Fibroblast of upper back skin (primary cell): ENCODE measurements at regions not wholly inside any gene's neighbourhood (a gene's known extent, or its start where the extent isn't known, plus 50 kb on each side); places are given as distances from the start of the nearest gene placed in this dataset.
"Not testable (repeated sequence)": the region's sequence is repeated elsewhere in the genome, so short reads cannot be mapped to it uniquely, and the experiment has no call there.

Experiments used
- DNase-seq: peaks from one replicate; pipeline ENCODE4 v3.0.0-alpha.2; 2013

- not testable (repeated sequence) for DNase-seq
These were observed 68.5 kb upstream of the GPC4 start for GRCh38 chrX:133483771-133484170.

DNA sequence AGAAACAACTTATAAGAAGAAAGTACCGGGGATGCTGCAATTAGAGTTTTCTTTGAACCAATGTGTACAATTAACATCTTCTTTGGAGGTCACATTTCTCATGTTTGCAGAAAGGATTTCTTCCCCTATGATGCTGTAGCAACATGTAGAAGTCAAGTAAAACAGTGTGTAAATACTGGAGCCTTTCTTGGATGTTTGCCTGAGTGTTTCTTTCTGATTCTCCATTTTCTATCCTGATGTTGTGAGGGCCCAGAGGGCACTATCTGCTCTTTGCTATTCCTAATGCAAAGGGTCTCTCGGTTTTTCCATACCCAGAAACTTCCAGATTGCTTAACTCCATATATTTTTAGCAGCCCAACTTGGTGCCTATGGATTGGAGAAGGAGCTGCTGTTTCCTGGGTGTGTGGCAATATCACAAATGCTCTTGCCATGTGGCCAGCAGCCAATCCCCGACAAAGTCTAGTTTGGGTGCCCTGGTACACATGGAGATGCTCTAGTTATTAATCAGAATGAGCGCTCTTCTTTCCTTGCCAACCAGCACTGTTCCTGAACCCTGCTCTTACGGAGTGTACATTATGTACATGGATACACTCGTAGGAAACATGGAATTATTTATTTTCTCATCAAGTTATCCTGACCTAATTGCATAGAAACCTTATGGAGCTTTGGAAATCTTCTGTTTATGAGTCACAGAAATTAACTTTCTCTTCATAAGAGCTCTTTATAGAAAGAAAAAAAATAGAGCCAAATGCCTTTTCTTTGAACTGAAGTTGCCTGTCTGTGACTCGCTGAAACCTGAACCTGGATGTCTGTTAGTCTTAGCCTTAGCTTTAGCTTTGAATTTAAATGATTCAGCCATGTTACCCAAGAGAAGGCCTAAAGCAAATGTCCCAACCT, 67.0 kb upstream of the GPC4 start:
- DNase-seq, result peak; percentile 59

DNA sequence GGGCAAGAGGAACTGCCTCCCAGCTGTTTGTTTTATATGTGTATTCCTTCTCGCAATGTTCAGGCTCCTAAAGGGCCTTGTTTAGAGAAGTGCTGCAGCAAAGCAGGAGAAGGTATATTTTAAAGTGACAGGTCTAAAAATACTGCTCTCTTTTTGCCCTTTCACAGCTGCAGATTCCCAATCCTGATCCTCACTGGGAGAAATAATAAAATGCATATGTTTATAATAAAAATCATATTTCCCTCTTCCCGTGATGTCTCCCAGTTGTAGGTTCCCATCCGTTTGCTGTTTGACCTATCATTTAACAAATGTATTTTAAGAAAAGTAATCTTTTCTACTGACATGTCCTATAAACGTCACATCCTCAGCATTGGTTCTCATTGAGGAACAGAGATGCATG, 62.7 kb upstream of the GPC4 start:
- DNase-seq, result peak; percentile 17

- DNase-seq, result no peak
These were observed 60.7 kb upstream of the GPC4 start for GRCh38 chrX:133475953-133476352.

DNA sequence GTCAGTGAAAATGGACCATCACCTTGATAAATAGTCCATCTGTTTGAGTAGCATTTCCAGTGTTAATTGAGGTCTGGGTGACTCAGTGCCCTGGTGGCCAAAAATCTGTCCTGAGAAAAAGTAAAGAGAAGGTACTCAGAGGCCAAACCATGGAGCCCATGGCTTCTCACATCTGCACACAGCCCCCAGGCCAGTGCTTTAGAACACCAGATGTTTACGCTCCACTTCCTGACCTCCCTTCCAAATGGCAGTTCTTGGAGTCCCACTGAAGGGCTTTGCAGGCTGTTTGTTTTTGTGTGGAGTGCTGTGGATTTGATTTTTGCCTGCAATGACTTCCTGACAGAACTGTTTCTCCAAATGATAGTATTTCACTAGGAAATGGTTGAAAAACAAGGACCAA, 60.2 kb upstream of the GPC4 start:
- no peak for DNase-seq

DNA sequence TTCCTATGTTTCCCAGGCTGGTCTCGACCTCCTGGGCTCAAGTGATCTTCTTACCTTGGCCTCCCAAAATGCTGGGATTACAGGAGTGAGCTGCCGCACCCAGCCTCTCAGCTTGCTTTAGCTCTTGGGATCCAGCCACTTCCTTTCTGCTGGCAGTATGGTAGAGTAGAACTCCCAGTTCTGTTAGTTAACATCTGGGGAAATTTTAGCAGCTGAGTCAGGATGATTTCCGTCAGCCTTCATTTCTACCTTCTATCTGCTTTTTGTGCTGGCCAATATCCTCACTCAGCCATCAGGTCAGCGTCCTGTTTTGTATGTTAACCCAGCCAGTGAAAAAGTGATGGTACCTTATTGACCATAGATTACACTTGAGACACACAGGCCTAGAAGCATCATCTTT, 59.3 kb upstream of the GPC4 start:
- no peak for DNase-seq

GRCh38 chrX:133473451-133473850, 58.2 kb upstream of the GPC4 start:
- no peak for DNase-seq

- no peak for DNase-seq
These were observed 52.8 kb upstream of the GPC4 start for GRCh38 chrX:133468051-133468450.

DNA sequence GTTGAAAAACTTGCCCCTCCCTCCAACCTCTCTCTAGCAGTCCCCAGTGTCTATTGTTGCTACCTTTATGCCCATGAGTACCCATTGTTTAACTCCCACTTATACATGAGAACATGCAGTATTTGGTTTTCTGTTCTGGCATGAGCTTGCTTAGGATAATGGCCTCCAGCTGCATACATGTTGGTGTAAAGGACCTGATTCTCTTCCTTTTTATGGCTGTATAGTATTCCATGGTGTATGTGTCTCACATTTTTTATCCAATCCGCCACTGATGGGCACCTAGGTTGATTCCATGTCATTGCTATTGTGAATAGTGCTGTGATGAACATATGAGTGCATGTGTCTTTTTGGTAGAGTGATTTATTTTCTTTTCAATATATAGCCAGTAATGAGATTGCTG, 50.0 kb upstream of the GPC4 start:
- no peak for DNase-seq
